ENCODE measurements at regions not wholly inside any gene's neighbourhood (a gene's known extent, or its start where the extent isn't known, plus 50 kb on each side); places are given as distances from the start of the nearest gene placed in this dataset.

GRCh38 chr4:137032222-137032621 lies 500.1 kb downstream of the PCDH18 start:
- H3K9me3 Mint-ChIP-seq: peaks cover 19% of the 10 kb centered on the region
- no peaks in the 10 kb centered on the region for H3K36me3 Mint-ChIP-seq (ENCODE audit: low read depth)
- H3K4me3 Mint-ChIP-seq: no peak overlapping the region
- no peak overlapping the region for H3K27ac Mint-ChIP-seq (ENCODE audit: unreplicated experiment)
- TF ChIP-seq, protein P1, sequence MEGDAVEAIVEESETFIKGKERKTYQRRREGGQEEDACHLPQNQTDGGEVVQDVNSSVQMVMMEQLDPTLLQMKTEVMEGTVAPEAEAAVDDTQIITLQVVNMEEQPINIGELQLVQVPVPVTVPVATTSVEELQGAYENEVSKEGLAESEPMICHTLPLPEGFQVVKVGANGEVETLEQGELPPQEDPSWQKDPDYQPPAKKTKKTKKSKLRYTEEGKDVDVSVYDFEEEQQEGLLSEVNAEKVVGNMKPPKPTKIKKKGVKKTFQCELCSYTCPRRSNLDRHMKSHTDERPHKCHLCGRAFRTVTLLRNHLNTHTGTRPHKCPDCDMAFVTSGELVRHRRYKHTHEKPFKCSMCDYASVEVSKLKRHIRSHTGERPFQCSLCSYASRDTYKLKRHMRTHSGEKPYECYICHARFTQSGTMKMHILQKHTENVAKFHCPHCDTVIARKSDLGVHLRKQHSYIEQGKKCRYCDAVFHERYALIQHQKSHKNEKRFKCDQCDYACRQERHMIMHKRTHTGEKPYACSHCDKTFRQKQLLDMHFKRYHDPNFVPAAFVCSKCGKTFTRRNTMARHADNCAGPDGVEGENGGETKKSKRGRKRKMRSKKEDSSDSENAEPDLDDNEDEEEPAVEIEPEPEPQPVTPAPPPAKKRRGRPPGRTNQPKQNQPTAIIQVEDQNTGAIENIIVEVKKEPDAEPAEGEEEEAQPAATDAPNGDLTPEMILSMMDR (conservative IDR thresholded peaks at IDR 0.05): no peak
- no peak for DNase-seq (ENCODE audit: low read depth, low spot score)
- H3K4me1 Mint-ChIP-seq: no peaks in the 10 kb centered on the region
- H3K27me3 Mint-ChIP-seq (ENCODE audit: low read depth): no peaks in the 10 kb centered on the region

- H3K9me3 Mint-ChIP-seq: peaks cover 18% of the 10 kb centered on the region
- no peaks in the 10 kb centered on the region for H3K36me3 Mint-ChIP-seq (ENCODE audit: low read depth)
- H3K4me3 Mint-ChIP-seq: no peak overlapping the region
- H3K4me1 Mint-ChIP-seq: no peaks in the 10 kb centered on the region
- TF ChIP-seq, protein P1 (conservative IDR thresholded peaks at IDR 0.05): no peak
- no peaks in the 10 kb centered on the region for H3K27me3 Mint-ChIP-seq (ENCODE audit: low read depth)
- H3K27ac Mint-ChIP-seq (ENCODE audit: unreplicated experiment): no peak overlapping the region
- no peak for DNase-seq (ENCODE audit: low read depth, low spot score)
Observed at GRCh38 chr4:137029026-137029425, 503.3 kb downstream of the PCDH18 start.

DNA sequence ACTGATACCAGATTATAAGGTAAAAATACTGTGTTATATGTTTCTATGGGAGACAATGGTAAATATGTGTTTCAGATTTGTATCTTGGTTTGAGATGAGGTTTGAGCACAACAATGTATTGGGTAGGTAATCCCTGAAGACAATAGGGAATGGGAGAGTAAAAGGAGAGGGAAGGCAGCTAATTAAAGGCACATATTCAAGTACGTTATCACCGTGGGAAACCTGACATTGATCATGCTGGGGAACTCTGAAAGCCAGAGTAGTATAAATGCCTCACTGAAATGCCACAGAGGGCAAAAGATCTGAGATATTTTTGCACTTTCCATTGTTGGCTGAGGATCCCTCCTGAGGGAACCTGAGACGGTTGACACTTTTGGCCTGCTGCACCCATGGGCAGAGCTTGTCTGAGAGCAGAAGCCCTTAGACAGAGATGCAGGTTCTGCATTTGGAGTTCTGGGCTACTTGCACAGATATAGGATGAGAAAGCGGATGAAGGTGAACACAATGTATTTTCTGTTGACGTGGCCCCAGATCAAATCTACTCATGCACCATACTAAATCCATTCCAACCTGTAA lies 506.7 kb downstream of the PCDH18 start:
- no peak overlapping the region for H3K4me3 Mint-ChIP-seq
- H3K9me3 Mint-ChIP-seq: peaks cover 8% of the 10 kb centered on the region
- TF ChIP-seq, protein P1 (conservative IDR thresholded peaks at IDR 0.05): no peak
- H3K27ac Mint-ChIP-seq (ENCODE audit: unreplicated experiment): no peak overlapping the region
- H3K27me3 Mint-ChIP-seq (ENCODE audit: low read depth): no peaks in the 10 kb centered on the region
- H3K36me3 Mint-ChIP-seq (ENCODE audit: low read depth): no peaks in the 10 kb centered on the region
- DNase-seq (ENCODE audit: low read depth, low spot score): no peak
- H3K4me1 Mint-ChIP-seq: no peaks in the 10 kb centered on the region

DNA sequence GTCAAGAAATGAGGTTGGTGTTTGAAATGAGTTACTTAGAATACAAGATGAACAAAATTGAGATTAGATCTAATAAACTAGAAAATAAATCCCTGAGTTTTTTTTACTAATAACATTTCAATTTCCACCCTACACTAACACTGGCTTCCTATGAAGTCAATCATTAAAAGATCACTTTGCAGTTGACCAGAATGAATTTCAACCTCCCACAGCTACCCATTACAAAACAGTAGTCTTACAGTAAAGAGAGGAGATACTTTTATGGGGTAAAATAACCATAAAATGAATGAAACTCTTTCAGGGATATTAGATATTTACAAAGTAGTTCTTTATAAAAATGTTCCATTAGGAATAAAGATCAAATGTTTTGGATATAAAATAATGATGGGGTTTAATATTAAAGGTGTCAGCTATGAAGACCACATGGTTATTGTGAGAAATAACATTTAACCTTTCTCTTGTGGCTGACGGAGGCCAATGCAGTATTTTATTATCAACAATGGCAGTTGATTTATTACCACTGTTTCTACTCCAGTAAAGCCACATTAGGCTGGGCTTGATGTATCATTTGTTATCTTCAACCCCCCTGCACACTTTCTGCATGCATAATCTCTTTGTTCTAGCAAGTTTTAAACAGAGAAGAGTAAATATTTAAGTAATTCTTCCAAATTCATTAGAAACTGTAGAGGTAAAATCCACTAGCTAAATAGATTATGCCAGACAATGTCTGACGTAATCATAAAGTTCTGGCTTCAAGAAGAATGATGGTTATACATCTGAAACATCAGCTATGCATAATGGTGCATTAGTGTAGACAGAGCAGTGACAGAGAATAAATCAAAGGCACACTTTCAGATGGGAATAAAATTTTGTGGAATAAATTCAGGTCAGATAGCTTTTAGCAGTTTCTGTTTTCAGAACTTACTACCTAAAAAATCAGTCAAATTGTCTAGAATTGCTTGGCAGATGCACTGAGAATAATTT lies 516.6 kb downstream of the PCDH18 start:
- Mint-ChIP-seq H3K36me3 (ENCODE audit: low read depth) (no peaks in the 10 kb centered on the region), H3K4me3 (no peak overlapping the region), H3K27ac (ENCODE audit: unreplicated experiment) (no peak overlapping the region)

DNA sequence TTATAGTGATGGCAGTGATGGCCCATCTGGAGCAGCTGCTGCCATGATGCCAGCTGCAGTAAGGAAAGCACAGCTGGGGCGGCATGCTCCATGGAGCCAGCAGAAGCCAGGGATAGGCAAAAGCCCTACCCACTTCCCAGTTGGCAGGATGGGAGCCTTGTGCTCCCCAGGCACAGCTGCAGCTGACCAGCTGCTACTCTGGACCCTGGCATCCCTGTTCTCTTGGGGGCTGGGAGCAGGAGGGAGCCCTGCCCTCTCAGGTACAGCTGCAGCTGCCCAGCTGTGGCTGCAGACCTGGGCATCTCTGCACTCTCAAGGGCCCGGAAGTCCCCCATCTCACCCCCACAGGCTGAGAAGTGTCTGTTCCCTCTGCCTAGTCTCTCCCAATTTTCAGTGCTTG lies 531.9 kb downstream of the PCDH18 start:
- Mint-ChIP-seq H3K4me1 (no peaks in the 10 kb centered on the region), H3K36me3 (ENCODE audit: low read depth) (no peaks in the 10 kb centered on the region), H3K4me3 (no peak overlapping the region), H3K27ac (ENCODE audit: unreplicated experiment) (no peak overlapping the region), H3K9me3 (peaks cover 10% of the 10 kb centered on the region), H3K27me3 (ENCODE audit: low read depth) (no peaks in the 10 kb centered on the region)
- no peak for DNase-seq (ENCODE audit: low read depth, low spot score)
- TF ChIP-seq, protein P1 (conservative IDR thresholded peaks at IDR 0.05): no peak

More for the DNA sequence above, 516.6 kb downstream of the PCDH18 start:
- no peaks in the 10 kb centered on the region for H3K9me3 Mint-ChIP-seq
- TF ChIP-seq, protein P1 (conservative IDR thresholded peaks at IDR 0.05): no peak
- H3K4me1 Mint-ChIP-seq: no peaks in the 10 kb centered on the region
- H3K27me3 Mint-ChIP-seq (ENCODE audit: low read depth): no peaks in the 10 kb centered on the region
- DNase-seq (ENCODE audit: low read depth, low spot score): no peak
